ENCODE measurements at regions not wholly inside any gene's neighbourhood (a gene's known extent, or its start where the extent isn't known, plus 50 kb on each side); places are given as distances from the start of the nearest gene placed in this dataset.

DNA sequence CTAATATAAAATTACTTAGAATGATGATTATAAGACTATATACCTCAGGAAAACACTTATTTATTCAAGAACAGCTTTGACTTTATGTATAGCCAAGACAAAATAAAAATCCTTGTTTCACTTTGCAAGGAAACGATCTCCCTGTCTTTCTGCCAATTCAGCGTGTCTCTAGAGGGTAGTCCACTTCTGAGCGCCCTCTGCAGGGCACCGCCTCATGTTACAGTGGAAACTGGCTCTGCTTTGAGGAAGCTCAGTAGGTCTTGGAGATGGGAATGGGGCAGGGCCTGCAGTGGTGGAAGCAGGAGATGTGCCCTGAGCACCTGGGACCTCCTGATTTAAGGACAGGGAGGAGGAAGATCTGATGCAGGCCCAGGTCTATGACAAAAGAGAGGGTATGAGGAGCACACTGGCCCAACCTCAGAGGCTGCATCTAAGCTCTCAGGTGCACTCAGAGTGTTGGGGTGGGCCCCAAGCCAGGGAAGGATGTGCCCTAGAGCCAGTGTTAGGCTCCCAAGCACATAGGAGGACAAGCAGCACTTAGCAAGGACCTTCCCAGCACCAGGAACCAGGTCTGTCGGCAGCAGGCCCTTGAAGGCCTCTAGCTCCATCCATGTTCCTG is 481.0 kb downstream of the TNS3 start:
- DNase-seq, result no peak
- intact Hi-C loops (cut with DNase I), result no loop called here

DNA sequence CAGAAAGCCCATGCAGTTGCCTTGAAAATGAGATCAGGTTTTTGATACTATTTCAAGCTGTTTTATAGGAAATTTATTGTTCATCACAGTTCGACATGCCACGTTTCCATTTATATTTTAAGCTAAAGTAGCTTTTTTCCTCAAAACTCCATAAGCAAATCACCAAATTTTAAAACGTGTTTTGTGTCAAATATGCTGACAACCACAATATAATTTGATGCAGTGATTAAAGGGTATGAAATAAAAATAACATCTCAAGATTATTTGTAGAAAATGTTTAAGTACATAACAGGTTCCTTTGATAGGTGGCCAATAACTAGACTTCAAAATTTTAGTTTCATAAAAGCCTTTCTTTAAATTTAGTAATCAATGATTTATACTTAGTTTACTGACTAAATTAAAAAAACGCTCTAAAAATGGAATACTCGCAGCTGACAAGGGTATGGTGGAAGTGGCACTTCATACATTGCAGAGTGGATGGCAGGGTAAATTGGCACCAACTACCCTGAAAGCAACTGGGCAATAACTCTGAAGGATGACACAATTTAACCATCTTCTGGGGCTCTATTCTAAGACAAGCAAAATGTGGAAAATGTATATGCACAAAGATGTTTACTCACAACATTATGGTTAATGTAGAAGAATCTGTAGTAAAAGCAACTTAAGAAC is 481.6 kb downstream of the TNS3 start:
- intact Hi-C loops (cut with DNase I), result no loop called here
- no peak for DNase-seq

DNA sequence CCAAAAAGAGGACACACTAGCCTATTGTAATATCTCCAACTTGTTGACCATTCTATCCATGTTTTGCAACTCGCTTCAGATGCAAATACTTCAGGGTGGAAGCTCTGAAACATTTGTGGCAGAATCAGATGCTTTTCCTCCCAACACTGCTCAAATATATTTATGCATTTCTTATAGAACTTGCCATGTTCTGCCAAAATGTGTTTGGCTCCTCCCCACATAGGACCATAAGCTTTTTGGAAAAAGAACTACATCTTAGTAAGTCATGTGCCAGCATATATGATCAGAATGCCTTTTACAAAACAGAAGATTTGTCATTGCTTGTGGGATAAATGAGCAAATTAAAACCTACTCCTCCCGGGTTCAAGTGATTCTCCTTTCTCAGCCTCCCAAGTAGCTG is 484.5 kb downstream of the TNS3 start:
- no peak for DNase-seq
- intact Hi-C loops (cut with DNase I), result no loop called here

DNA sequence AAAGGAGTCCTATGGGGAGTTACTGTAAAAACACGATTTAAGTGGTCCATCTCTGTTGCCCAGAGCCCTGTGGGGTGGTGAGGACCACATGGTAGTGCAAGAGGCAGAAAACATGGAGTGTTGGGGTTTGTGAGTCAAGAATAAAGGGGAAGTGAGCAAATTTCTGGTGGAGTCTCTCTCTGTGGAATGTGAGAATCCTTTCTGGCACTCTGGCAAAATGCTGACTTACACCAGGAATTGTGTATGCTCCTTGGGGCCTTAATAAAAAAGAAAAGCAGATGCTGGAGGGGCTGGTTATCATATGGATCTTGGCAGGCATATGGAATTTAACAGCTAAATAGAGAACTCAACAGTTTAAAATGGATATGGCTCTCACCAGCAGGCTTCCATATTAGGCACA is 486.0 kb downstream of the TNS3 start:
- intact Hi-C loops (cut with DNase I), result no loop called here
- DNase-seq, result no peak

DNA sequence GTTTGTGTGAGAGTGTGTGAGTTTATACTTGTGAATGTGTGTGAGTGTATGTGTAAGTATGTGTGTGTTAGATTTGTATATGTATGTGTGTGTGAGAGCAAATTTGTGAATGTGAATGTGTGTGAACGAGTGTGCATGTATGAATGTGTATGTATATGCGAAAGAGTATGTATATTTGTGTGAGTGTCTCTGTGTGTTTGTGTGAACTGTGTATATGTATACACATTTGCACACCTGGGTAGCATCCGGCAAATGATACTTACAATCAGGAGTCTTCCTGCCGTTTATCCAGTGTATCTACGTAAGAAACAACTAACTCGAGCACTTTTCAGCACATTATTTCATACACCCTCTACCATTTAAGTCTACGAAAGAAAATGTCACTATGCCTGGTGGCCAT is 487.4 kb downstream of the TNS3 start:
- intact Hi-C loops (cut with DNase I), result no loop called here
- DNase-seq, result no peak

DNA sequence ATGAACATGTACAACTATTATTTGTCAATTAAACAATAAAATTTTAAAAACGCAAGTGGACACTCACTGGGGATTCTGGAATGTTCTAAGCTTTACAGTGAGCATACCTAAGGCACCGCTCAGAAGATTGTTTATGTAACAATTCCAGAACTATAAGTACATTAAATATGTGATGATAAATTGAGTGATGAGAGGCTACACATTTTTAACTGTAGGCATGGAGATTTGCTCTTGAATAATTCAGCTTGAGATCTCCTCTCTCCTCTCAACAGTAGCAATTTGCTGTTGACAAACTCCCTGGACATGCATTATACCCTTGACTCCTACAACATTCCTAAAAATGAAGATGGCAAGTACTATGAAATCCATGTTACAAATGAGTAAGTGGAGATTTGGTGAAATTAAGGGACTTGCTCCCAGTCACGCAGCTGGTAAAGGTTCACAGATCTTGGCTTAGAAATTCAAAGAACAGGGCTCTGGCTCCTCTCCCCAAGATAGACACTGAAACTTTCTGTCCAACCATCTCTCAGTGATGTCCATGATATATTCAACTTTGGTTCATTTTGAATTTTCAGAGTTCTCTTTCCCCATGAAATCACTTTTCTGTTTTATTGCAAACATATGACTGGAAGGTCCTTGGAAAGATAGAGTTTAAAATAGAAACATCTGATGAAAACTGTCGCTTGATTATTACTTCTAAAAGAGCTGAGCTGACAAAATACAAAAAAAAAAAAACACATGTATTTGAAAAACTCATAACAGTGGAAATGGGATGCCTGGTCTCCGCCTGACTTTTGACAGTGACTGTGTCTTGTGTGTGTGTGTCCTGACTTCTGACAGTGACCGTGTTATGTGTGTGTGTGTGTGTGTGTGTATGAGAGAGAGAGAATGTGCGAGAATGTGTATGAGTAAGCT is 488.3 kb downstream of the TNS3 start:
- no peak for DNase-seq
- intact Hi-C loops (cut with DNase I), result no loop called here

DNA sequence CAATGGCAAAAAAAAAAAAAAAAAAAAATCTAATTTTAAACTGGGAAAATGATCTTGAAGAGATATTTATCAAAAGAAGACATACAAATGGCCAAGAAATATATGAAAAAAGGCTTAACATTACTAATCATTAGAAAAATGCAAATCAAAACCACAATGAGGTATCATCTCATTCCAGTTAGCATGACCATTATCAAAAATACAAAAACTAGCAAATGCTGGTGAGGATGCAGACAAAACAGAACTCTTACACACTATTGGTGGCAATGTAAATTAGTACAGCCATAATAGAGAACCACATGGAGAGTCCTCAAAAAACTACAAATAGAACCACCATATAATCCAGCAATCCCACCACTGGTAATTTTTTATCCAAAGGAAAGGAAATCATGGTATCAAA is 489.6 kb downstream of the TNS3 start:
- intact Hi-C loops (cut with DNase I), result no loop called here
- DNase-seq, result no peak

DNA sequence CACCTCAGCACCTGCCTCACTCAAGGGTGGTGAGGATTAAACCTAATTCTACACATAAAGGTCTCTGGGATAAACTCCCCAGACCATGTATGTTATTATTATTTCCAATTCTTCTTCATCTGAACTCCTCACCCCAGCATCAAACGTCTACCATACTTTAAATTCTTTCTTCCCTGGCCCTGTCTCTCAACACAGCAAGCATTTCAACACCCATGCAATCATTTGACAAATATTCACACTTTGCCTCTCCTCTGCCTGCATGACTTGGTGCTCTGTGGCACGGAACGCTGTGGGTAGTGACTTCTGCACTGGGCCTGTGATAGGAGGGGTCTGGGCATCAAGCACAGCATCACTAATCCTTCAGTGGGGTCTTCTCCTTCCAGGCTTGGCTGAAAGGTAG is 490.8 kb downstream of the TNS3 start:
- DNase-seq, result no peak
- intact Hi-C loops (cut with DNase I), result no loop called here

DNA sequence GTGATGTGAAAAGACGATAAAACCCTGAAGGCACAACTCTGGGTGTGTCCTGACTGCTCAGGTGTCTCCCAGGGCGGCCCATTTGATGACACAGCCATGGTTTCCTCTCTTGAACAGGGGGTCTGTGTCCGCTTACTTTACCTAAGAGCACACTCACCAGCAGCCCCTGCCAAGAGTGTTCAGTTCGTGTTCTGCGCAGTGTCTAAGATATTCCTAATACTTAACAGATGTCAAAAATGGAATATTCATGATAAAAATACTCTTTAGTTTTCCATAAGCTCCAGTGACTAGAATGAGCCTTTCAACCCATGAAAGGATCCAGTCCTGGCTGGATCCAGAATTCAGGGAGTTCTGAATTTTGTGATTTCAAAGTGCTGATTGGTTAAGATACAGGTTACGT is 492.4 kb downstream of the TNS3 start:
- intact Hi-C loops (cut with DNase I), result loop anchor here (5.0 kb wide), 1 partner anchor 1172 kb away; no protein-coding TSS in a partner anchor
- no peak for DNase-seq

DNA sequence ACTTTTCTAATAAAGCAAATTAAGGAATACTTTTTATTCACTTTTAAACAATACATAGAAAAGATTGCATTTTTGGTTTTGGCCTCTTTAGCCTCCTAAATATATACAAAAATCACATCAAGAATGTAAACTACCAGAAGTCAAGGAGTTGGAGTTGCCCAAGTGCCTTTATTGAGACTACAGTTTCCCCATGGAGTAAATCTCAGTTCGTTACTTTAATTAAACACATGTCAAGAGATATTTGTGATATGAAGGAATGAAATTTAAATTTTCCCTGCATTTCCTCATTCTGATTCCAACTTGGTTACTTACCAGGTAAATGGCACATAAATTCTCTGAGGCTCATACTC is 492.9 kb downstream of the TNS3 start:
- intact Hi-C loops (cut with DNase I), result loop anchor here (5.0 kb wide), 1 partner anchor 1172 kb away; no protein-coding TSS in a partner anchor
- no peak for DNase-seq

DNA sequence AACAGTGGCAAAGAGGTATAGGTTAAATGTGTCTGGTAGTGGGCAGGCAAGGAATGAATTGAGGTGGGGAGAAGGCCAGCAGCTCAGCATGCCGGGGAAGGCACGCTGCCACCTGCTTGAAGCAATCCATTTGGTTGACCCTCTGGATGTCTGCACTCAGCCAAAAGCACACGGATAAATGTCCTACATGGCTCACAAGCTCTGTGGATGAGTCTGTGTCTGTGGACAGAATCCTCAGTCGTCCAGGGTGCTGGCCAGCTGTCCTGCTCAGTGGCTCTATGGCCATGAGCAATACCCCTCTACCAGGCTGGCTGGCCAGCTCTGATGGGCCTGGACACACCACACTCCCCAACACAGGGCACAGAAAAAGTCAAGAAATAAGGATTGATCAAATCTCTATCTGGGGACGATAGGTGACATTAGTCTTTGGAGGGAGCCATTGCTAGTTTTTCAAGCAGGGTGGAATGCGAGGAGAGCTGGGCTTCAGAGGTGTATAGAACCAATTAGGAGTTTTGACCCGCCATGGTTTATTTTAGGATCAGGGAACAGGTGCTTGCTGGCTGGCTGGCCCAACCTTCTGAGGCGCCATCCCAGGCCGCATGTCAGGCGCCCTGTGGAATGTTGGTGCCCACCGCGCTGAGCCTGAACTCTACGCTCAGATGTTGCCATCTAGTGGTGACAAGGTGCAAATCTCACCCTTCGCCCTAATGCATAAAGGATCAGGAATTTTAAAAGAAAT is 493.4 kb downstream of the TNS3 start:
- DNase-seq, result peak; percentile 30 to 86 (median 62)
- intact Hi-C loops (cut with DNase I), result loop anchor here (5.0 kb wide), 1 partner anchor 1171 kb away; no protein-coding TSS in a partner anchor

DNA sequence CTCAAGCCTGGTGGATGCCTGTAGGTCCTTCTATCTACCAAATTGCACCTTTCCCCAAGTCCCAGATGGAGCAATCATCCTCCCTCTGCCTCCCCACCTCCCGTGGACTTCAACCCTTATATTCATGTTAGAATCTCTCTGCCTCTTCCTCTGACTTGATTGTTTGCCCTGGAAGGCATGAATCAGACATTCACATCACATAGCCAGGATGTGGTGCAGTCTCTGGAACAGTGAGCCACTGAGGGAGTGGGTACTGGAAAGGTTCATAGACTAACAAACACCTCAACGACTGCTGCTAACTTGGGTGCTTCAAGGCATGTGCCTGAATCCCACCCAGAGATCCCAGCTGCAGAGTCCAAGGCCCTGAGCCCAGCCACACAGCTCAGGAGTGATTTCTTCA is 494.0 kb downstream of the TNS3 start:
- DNase-seq, result no peak
- intact Hi-C loops (cut with DNase I), result loop anchor here (5.0 kb wide), 1 partner anchor 1171 kb away; no protein-coding TSS in a partner anchor

DNA sequence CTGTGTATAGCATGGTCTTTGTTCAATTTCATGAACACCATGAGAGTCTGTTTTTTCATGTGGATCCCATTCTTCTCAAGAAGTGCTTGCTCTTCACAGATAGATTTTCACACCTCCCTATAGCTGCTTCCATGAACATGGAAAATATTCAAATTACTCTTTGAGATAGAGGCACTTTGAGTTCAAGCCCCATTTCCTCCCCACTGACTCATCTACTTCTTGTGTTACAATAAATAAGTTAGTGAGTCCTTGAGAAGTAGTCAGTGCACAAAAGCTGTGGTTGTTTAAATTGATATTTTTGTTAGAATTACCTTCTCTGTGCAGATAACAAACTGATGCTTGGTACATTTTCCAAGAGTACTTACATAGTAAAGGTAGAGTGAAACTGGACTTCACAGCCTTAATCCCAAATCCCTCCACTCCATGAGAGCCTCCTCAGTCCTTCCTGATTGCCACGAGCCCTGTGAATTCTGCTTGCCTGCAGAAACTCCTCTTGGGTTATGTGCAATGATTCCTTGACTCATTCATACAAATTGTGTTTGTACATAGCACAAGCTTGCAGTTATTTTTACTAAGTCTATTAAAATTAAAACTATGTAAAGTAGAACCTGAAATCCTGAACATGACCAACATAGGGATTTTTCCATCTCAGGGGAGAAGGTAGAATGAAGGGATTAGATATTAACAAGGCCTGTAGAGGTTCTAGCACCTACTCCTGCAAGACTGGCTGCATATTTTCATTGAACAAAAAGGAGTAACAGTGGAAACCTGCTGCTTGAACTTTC is 496.2 kb downstream of the TNS3 start:
- DNase-seq, result no peak
- intact Hi-C loops (cut with DNase I), result loop anchor here (5.0 kb wide), 1 partner anchor 1168 kb away; no protein-coding TSS in a partner anchor

DNA sequence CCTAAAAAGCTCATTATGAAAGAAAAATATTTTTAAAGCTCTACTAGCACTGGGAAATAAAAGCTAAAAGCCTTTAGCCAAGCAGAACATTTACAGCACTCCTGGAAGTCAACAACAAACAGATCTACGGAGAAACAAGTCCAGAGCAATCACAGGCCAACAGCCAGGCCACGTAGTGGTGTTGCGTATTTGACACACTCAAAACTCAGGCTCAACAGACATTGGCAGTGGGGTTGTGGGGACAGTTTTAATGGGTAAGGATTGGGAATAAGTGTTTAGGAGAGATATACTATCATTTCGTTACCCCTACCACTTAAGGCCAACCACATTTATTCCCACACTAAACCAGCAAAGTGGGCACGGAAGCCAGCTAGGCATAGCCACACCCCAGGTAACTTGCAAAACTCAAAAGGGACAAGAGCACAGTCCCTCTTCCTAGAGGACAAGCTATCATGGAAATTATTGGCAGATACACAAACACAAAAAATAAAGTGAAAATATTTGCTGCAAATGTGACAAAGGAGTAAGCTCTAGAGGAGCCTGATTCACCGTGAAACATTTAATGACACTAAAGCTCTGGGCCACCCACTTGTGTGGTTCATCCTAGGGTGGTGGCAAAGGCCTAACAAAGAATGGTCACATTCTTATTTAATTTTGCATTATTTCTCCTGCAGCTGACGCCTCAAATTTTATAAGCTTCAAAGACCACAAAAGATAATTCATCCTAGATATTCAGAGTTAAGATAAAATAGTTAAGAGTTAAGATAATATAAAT is 498.2 kb downstream of the TNS3 start:
- no peak for DNase-seq
- intact Hi-C loops (cut with DNase I), result no loop called here

DNA sequence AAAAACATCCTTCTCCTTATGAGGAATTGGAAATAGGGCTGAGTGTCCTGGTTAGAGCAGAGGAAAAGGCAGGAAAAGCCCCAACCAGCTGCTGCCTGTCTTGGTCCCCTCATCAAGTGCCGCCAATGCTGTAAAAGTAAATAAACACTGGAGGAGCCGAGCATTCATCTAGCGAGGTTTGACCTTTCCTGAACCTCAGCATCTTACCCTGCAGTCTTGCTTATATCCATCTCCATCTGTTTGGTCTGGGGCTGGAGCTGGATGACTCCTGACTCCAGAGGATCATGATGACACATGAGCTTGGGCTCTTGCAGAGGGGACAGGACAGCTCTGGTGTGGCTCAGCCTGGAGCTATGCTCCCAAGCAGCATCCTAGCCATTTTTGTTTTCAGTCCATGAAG is 501.1 kb downstream of the TNS3 start:
- intact Hi-C loops (cut with DNase I), result no loop called here
- DNase-seq, result no peak

DNA sequence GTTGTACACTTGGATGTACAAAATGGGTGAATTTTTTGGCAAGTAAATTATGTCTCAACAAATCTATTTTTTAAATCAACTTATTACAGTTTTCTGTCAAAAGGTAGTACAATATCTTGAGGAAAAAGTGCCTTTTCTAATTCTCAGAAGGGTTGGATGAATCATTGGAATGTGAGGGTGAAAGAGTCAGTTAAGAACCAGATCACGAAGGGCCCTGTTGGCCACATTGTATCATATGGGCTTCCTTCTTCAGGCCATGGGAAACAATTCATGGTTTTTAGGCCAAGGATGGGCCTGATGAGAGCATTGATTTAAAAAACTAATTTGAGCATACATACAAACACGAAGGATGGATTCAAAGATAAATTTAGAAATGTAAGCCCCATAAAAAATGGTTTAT is 503.7 kb downstream of the TNS3 start:
- DNase-seq, result no peak
- intact Hi-C loops (cut with DNase I), result no loop called here

DNA sequence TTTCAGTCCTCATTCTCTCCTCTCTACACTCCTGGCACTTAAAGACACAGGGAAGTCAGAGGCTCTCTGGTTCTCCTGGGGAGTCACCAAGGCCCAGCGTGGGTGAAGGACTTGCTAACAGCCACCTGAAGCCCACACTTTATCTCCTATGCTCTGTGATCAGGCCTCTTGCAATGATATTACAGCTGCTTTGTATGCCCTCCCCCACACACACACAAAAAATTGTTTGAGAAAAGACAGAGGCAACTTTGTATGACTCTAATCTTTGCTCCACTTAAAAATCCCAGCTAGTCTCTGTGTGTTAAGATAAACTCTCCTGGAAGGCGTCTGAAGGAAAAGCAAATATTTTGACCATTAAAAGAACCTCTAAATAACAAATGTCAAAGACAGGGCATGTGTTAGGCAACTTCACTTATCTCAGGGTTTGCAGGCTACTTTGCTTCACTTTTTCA is 507.2 kb downstream of the TNS3 start:
- no peak for DNase-seq
- intact Hi-C loops (cut with DNase I), result no loop called here

DNA sequence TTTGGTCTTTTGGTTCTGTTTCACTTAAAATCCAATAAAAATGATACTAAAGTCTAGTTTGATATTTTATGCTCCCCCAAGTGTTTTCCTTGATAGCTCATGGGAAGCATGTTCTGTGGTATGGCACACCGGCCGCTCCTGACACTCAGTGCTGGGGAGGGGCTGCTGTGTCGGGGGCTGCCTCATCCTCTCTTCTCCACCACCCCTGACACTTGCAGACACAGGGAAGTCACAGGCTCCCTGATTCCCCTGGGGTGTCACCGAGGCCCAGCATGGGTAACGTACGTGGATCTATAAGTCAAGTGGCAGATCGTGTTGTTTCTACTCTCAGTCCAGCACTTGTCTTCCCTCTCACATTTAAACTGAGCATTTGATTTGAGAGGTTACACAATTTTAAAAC is 508.6 kb downstream of the TNS3 start:
- intact Hi-C loops (cut with DNase I), result no loop called here
- peak in 1 of 42 donors; percentile 32 for DNase-seq

Measured in head of caudate nucleus (tissue), 42 donors.